HCT116 (cell line): ENCODE measurements at regions not wholly inside any gene's neighbourhood (a gene's known extent, or its start where the extent isn't known, plus 50 kb on each side); places are given as distances from the start of the nearest gene placed in this dataset.

Source experiments
- CTCF ChIP-seq, 3 experiments: fragments of 200-600 bp in 1 of 3; sonication (generic) in 1 of 3; IDR thresholded peaks in 2 of 3; conservative IDR thresholded peaks in 1 of 3; 2 replicates each; pipeline ENCODE4 v1.5.1; 2012 to 2017; ENCODE audit warnings: low read depth in 2 of 3, low read length in 2 of 3, antibody characterized with exemption in 1 of 3, borderline replicate concordance in 1 of 3, control low read depth in 1 of 3, mild to moderate bottlenecking in 1 of 3, mixed read lengths in 1 of 3, mixed run types in 1 of 3, moderate library complexity in 1 of 3; ENCODE audit not compliant: insufficient read depth in 1 of 3
- POLR2A ChIP-seq: IDR thresholded peaks from 2 replicates; pipeline ENCODE4 v1.7.0; 2011; ENCODE audit warnings: borderline replicate concordance; ENCODE audit not compliant: insufficient read depth, insufficient read length; ENCODE audit errors: extremely low read depth

GRCh38 chr21:28877318-28877884, 115.3 kb downstream of the LTN1 start:
- TF ChIP-seq POLR2A (no peak), CTCF (IDR thresholded peaks at IDR 0.05 in 2 of 3, conservative IDR thresholded peaks at IDR 0.05 in 1 of 3; ENCODE audit: borderline replicate concordance in 1 of 3, insufficient read depth in 1 of 3, low read depth in 2 of 3, low read length in 2 of 3) (no peak)
